Fibroblast of gingiva (primary cell): ENCODE measurements at regions not wholly inside any gene's neighbourhood (a gene's known extent, or its start where the extent isn't known, plus 50 kb on each side); places are given as distances from the start of the nearest gene placed in this dataset.
"Not testable (repeated sequence)": the region's sequence is repeated elsewhere in the genome, so short reads cannot be mapped to it uniquely, and the experiment has no call there.

Source experiments
- DNase-seq: peaks from one replicate; pipeline ENCODE4 v3.0.0-alpha.2; 2011; ENCODE audit warnings: low read depth

DNA sequence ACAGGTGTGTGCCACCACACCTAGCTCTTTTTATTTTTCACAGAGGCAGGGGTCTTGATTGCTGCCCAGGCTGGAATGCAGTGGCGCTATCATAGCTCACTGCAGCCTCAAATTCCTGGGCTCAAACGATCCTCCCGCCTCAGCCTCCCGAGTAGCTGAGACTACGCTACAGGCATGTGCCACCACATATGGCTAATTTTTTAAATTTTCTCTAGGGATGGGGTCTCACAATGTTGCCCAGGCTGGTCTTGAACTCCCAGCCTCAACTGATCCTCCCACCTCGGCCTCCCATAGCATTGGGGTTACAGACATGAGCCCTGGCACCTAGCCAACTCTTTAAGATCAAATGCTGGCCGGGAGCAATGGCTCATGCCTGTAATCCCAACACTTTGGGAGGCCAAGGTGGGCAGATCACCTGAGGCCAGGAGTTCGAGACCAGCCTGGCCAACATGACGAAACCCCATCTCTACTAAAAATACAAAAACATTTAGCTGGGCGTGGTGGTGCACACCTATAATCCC lies 50.6 kb upstream of the MYL10 start:
- not testable (repeated sequence) for DNase-seq

DNA sequence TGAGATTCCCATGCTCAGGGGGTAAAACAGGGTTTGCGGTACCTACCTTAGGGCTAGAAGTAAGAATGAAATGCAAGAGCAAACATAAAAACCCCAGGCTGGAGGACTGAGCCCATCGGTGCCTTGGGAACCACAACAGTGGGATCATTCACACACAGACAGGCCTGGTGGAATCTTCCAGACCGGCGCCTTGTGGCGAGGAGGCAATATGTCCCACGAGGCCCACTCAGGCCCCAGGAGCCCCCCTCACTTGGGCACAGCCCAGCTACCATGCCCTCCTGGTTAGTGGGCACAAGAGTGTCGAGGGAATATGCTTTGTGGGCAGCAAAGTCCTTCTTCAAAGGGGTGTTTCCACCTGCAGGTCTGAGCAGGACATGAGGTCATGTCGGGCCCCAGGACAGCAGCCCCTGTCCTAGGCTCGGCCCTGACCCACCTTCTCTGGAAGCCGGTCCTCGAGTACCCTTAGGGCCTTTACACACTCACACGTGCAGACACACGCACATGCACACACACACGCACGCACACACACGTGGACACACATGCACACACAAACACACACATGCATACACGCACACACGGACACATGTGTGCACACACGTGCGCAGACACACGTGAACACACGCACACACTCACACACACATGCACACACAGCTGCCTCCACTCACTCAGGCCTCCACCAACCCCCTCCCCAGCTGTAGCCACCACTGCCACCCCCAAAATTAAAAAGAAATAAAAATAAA lies 51.5 kb upstream of the MYL10 start:
- no peak for DNase-seq

DNA sequence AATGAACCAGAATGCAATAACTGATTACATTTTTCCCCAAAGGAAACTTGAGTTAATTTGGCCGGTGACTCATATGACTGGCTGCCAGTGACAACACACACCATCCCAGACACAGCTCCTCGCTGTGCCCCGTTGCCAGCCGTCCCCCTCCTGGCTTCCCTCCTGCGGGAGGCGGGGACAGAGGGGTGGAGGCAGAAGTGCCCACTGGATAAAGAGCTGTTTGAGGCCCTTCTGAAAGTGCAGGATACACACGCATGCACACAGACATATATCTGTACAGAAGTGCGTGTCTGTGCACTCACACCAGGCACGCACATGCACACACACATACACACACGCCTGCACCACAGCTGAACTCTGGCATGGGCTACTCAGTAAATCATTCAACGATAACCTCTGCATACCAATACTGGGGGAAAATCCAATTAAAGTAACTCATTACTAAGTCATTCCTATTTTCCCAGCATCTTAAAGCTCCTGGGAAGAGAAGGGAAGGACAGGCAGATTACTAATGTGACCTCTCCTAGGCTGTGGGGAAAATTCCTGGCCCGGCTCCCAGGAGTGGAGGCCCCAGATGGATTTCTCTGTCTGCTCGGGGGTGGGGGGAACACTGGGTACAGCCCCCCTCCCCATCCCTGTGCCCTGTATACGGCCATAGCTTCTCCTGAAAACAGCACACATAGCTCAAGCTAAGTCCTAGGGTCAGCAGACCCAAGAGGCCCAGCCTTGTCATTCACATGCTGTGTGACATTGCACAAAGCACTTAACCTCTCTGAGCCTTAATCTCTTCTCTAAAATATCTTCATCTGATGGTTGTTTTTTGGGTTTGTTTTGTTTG lies 52.3 kb upstream of the MYL10 start:
- DNase-seq = peak; percentile 85

DNA sequence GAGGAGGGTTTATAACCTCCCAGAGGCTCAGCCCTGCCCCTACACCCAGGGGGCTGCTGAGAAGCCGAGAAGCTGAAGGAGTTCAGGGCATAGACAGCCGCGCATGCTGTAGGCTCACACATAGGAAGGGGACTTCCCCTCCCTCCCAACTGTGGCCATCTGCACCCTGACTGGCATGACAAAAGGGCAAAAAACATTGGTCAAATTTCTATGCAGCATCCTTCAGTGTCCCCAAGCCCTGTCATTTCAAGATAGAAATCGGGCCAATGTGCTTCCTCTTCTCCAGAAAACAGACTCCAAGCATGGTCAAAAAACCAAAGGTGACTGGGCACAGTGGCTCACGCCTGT lies 55.9 kb upstream of the MYL10 start:
- no peak for DNase-seq

DNA sequence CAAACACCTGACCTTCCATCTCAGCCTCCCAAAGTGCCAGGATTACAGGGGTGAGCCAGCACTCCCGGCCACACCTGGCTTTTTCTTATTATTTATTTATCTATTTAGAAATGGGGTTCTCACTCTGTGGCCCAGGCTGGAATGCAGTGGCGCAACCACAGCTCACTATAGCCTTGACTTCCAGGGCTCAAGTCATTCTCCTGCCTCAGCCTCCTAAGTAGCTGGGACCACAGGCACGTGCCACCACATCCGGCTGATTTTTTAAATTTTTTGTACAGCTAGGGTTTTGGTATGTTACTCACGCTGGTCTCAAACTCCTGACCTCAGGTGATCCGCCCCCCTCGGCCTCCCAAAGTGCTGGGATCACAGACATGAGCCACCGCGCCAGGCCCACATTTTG lies 56.9 kb upstream of the MYL10 start:
- DNase-seq = no peak

DNA sequence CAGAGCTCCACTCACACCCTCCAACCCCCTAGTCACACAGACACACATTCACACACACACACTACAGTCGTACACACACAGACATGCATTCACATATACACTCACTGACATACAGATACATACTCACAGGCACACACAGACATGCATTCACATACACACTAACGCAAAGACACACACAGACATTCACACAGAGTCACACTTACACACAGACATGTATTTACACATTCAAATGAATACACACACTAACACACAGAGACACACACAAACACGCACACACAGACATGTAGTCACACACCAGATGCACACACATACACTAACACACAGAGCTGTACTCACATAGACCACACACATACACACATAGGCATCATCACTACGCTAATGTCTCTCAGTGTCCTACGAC lies 58.0 kb upstream of the MYL10 start:
- no peak for DNase-seq

DNA sequence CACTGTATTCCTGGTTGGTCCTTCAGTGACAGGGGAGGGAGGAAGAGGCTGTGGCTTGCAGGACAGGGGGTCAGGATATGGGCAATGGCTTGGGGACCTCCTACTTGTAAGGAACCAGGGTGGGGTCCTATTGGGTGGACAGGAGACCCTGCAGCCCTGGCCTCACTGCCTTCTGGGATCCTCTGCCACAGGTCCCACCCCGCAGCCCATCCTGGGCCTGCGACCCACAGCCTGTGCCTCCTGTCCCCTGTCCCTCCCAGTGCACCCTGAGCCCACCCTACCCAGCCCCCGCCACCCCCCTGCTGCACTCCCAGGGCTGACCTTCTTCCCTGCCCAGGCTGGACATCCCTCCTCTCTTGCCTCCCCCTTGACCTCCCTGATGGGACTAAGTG lies 58.7 kb upstream of the MYL10 start:
- DNase-seq = no peak

DNA sequence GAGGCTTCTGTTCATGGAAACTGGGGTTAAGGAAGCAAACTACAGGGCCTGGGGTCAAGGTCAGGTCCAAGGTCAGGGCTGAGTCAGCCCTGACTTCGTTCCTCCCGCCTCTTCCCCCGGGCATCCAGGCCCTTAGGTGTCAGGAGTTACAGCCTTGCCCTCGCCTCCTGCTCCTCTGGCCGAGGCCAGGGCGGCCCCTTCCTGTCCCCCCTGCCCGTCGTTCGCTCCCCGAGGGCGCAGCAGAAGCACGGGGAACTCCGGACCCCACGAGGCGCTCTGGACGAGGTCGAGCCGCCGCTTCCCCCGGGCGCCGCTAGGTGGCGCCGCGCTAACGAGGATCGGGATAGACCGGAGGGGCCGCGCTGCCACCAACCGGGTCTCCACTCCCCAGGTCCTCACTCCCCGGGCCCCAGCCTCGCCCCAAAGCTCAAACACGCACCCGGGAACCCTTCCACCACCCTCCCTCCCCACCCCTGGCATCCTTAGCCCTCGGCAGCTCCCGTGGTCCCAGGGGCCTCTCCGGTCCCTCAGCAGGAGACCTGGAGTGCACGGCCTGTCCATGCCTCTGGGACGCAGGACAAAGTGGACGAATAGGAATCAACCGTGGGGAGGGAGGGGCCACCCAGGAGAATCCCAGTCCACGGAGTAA lies 59.2 kb upstream of the MYL10 start:
- DNase-seq = peak; percentile 33

DNA sequence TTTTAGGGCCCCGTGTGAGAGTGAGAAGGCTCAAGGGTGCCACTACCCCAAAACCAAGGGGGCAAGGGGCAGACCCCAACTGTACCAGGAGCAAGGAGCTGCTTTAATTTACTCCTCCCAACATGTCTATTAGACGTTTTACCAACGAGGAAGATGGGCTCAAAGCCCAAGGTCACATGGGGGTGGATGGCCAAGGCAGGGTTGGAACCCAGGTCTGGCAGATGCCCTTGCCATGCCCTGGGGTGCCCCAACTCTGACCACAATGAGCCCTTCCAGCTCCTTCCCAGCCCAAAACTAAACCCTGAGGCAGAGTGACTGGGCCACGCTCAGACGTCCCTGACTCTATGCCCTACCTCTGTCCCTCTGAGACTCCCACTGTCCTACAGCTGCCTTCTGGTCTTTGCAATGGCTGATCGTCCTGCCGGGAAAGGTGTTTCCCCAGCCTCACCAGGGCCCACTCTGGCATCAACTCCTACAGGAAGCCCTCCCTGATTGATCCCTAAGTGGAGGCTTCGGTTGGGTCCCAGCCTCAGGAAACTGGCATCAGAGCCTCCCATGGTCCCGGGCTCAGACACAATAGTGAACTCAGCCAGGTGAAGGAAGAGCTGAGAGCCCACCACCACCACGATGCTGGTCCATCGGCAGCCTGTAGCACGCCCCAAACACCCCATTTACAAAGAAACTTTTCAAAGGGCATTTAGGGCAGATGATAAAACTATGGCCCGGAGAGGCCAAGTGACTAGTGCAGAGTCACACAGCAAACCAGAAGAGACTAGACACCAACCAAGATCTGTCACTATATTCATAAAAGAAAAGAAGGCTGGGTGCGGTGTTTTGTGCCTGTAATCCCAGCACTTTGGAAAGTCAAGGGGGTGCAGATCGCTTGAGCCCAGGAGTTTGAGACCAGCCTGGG lies 60.2 kb upstream of the MYL10 start:
- DNase-seq = no peak

DNA sequence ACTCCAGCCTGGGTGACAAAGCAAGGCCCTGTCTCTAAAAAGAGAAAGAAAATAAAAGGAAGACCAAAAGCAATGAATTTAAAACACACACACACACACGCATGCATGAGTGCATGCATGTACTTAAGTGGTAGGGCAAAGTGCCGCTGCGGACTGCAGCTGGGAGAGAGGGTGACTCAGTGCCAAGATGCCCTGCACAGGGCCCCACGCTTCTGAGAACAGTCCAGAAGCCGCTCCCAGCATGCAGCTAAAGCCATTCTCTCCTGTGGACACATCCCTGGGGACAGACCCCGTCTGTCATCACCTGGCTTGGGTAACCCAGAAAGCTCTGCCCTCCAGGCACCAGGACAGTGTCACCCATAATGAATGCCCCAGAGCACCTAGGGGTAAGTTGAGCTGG lies 61.0 kb upstream of the MYL10 start:
- DNase-seq = no peak

DNA sequence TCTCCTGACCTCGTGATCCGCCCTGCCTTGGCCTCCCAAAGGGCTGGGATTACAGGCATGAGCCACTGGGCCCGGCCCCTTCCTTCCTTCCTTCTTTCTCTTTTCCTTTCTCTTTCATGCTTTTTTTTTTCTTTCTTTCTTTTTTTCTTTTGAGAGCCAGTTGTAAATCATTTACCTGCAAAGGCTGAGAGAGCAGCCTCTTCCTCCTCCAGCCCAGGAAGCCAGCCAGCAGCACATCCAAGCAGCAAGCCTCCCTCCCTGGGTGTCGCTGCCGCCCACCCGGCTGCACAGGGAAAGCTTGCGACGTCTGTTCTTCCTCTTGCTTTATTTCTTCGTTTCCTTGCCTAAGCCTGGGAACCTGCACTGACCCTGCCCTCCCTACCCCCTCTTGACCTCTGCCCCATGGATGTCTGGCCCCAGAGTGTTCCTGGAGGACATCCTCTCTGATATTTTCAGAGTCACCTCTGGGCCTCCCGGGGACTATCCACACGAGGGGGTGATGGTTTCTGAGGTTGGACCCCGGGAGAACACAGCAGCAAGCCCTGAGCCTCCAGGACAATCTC lies 62.8 kb upstream of the MYL10 start:
- no peak for DNase-seq

DNA sequence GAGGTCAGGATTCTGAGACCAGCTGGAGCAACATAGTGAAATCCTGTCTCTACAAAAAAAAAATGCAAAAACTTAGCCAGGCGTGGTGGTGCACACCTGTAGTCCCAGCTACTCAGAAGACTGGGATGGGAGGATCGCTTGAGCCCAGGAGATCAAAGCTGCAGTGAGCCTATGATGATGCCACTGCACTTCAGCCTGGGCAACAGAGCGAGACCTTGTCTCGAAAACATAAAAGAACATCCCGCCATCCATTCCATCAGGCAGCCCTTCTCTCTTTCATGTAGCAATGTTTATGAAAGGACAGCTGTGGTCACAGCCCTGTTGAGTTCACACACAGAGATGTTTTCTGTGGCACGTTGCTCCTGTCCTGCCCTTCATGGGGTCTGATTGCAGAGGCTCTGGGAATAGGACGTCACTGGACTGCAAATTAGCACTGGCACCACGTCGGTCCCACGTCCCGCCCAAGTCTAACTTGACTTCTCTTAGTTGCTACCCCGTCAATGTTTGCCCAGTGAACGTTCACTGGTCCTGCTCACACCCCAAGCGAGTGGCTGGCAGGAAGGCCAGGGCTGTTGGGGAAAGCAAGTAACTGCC lies 64.5 kb upstream of the MYL10 start:
- no peak for DNase-seq

DNA sequence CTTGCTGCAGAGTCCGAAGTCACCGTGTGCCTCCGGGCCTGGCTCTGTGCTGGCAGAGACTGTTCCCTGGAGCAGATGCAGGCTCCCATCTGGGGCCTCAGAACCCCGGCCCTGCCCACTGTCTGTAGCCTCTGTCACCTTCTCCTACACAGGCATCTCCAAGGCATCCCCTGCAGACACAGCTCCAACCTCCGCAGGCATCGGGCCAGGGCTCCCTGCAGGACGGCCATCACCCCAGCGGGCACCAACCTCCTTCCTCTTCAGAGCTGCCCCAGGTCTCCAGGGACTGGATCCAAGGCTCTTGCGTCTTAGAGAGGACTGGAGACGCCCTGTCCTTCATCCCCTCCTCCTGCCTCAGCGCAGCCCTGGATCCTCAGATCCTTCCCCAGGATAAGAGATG lies 69.9 kb upstream of the MYL10 start:
- DNase-seq = no peak

DNA sequence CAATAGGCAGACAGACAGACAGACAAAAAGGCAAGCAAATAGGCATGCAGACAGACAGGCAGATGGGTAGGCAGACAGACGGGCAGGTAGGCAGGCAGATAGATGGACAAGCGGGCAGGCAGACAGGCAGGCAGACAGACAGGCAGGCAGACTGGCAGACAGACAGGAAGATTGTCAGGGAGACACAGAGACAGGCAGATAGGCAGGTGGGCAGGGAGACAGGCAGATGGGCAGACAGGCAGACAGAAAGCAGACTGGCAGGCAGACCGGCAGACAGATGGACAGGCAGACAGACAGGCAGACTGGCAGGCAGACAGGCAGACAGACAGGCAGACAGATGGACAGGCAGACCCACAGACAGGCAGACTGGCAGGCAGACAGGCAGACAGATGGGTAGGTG lies 70.3 kb upstream of the MYL10 start:
- no peak for DNase-seq

DNA sequence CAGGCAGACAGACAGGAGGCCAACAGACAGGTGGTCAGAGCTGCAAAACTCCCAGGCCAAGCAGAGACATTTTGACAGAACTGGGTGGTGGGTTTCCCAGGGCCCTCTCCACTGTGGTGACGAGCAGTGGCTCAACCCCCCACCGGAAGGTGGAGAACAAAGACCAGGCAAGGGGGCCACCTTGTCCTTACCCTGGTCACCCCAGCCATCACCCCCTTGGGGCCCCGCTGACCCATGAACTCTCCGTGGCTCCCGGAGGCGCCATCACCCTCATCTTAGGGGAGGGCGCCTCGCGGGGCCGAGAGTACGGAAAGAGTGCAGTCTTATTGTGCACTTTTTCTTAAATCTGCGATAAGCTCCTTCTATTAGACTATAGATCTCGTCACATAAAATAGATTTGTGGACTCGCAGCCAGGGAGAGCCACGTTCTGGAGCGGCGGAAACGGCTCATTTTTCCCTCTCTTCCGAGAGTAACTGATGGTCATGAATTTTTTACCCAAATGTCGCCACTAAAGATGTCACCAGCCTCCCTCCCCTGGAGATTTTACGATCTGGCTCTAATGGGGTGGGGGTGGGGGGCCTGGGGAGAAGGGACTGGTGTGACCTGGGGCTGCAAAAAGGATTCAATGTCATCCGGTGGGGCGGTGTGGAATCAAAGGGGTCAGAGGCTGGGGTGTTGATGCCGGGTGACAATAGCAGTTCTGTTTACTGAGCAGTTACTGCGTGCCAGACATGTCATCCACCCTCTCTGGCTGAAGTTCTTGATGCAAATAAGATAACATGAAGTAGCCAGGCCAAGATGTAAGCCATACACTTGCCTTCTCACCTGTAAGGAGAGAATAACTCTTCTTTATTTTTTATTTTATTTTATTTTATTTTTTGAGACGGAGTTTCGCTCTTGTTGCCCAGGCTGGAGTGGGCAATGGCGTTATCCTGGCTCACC lies 71.1 kb upstream of the MYL10 start:
- no peak for DNase-seq

DNA sequence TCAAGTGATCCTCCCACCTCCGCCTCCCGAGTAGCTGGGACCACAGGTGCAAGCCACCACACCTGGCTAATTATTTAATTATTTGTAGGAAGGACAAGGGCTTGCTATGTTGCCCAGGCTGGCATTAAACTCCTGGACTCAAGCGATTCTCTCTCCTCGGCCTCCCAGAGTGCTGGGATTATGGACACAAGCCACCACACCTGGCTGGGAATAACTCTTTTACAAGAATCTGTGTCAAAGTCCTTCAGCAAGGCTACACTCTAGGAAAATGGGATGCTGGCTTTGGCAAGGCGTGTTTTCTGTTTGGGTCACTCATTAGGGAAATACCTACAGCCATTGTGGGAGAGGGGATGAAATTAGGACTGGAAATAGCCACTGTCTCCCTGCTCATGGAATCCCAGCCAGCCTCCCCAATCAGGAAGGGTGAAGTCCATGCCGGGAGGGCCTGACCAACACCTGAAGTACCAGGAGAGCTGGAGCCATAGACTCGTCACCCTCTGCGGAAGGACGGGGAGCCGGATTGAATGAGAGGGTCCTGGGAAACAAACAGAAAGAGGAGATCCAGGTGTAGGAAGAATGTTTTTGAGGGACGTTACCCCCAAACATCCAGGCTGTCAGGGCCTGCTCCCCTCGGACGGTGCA lies 72.2 kb upstream of the MYL10 start:
- DNase-seq = no peak

DNA sequence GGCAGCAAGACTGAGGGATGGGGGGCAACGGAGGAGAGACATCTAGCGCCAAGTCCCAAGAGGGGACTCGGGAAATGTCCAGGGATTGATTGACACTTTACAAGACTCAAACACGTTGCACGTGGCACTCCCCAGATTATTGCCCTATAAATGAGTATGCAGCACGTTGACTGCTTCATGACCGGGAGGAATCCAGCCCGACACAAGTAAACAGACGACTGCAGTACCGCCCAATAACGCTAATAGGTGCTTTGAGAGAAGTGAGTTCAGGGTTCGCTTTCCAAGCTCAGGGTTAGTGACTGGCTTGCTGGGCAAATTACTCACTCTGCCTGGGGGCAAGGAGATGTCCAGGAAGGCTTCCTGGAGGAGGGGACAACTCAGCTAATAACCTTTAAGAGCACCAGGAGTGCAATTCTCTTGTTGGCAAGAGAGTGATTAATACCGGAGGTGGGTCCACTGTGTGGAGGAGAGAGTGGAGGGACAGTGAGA lies 73.3 kb upstream of the MYL10 start:
- no peak for DNase-seq

DNA sequence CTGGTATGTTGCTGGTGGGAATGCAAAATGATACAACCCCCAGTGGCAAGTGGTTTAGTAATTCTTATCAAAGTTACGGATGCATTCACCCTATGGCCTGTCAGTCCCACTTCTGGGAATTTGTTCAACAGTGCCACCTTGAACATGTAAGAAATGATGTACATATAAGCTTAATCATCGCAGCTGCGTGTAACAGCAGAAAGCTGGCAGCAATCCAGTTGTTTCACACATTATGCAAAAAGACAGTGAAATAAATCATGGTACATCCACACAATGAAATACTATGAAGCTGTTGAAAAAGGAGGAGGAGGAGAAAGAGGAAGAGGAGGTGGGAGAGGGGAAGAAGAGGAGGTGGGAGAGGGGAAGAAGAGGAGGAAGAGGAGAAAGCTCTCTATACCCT lies 76.2 kb upstream of the MYL10 start:
- DNase-seq = no peak

DNA sequence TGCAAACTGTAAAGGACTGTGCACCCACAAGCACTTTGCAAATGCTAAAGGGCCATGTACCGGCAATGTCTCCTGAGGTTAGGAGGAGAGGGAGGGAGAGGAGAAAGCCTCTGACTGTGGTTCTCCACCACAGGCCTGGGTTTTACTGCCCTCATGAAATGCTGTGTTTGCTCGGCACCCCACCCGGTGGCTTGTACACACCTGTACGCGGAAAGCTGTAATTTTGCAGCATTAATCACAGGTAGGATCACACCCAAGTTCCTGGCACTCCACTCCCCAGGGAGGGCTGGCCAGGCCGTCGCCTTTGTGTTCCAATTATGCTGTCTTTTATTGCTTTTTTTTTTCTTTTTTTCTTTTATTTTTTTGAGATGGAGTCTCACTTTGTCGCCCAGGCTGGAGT lies 78.5 kb upstream of the MYL10 start:
- no peak for DNase-seq
